ENCODE measurements at regions not wholly inside any gene's neighbourhood (a gene's known extent, or its start where the extent isn't known, plus 50 kb on each side); places are given as distances from the start of the nearest gene placed in this dataset.

DNA sequence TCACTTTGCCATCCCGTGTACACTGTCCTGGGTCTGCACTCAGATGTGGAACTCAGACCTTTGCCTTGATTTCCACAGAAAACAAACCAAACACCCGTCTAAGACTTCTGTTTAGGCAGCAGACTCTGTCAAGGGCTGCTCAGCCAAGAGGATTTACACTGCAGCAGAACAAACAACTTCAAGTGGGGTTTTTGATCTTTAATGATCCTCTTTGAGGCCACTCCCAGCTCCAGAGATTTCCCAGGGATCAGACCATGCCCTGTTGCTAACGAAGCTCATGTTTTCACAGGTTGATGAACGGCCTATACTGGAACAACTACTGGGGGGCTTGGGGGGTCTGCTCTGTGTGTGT lies 52.5 kb upstream of the LGALSL start:
- TF ChIP-seq, protein P1, sequence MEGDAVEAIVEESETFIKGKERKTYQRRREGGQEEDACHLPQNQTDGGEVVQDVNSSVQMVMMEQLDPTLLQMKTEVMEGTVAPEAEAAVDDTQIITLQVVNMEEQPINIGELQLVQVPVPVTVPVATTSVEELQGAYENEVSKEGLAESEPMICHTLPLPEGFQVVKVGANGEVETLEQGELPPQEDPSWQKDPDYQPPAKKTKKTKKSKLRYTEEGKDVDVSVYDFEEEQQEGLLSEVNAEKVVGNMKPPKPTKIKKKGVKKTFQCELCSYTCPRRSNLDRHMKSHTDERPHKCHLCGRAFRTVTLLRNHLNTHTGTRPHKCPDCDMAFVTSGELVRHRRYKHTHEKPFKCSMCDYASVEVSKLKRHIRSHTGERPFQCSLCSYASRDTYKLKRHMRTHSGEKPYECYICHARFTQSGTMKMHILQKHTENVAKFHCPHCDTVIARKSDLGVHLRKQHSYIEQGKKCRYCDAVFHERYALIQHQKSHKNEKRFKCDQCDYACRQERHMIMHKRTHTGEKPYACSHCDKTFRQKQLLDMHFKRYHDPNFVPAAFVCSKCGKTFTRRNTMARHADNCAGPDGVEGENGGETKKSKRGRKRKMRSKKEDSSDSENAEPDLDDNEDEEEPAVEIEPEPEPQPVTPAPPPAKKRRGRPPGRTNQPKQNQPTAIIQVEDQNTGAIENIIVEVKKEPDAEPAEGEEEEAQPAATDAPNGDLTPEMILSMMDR (IDR thresholded peaks at IDR 0.05): no peak
- TF ChIP-seq POLR2A (IDR thresholded peaks at IDR 0.05): no peak
